ENCODE measurements at regions not wholly inside any gene's neighbourhood (a gene's known extent, or its start where the extent isn't known, plus 50 kb on each side); places are given as distances from the start of the nearest gene placed in this dataset.

- no peak for TF ChIP-seq CTCF (IDR thresholded peaks at IDR 0.05; ENCODE audit: extremely low read depth in 1 of 2, insufficient read depth in 1 of 2, low read depth in 1 of 2, low read length in 2 of 2)
- TF ChIP-seq JUN (IDR thresholded peaks at IDR 0.05; ENCODE audit: borderline replicate concordance, insufficient read depth, insufficient read length, low read depth): no peak
- TF ChIP-seq EZH2 (IDR thresholded peaks at IDR 0.05; ENCODE audit: borderline replicate concordance, low read depth, low read length, severe bottlenecking): no peak
Measured at GRCh38 chr6:134823710-134824034, 126.2 kb downstream of the ALDH8A1 start.

Data from endothelial cell of umbilical vein (primary cell).